Right atrium auricular region (tissue), 2 donors: ENCODE measurements at regions not wholly inside any gene's neighbourhood (a gene's known extent, or its start where the extent isn't known, plus 50 kb on each side); places are given as distances from the start of the nearest gene placed in this dataset.

Experiments used
- DNase-seq: peaks from one replicate; pipeline ENCODE4 v3.0.0-alpha.2; 2019; ENCODE audit warnings: low spot score
- H3K27ac ChIP-seq, 2 donors: fragments of 200-600 bp; sonication (generic); 1 replicate in 1 of 2; 2 replicates in 1 of 2; pipeline ENCODE4 v1.5.1; 2016 to 2019
- H3K27me3 ChIP-seq, 2 donors: fragments of 200-600 bp; sonication (generic); one replicate each; pipeline versions ENCODE4 v1.5.1 to v1.6.0; 2017 to 2019
- H3K36me3 ChIP-seq: fragments of 200-600 bp; sonication (generic); one replicate; pipeline ENCODE4 v1.5.1; 2016
- H3K4me1 ChIP-seq, 2 donors: fragments of 200-600 bp; sonication (generic); one replicate each; pipeline versions ENCODE4 v1.5.1 to v1.6.0; 2017 to 2019
- H3K4me3 ChIP-seq, 2 donors: fragments of 200-600 bp; sonication (generic); 1 replicate in 1 of 2; 2 replicates in 1 of 2; pipeline ENCODE4 v1.5.1; 2017 to 2019; ENCODE audit warnings: mild to moderate bottlenecking in 1 of 2, moderate library complexity in 1 of 2
- H3K9me3 ChIP-seq, 2 donors: fragments of 200-600 bp; sonication (generic); one replicate each; pipeline ENCODE4 v1.5.1; 2019
- CTCF ChIP-seq, 2 donors: fragments of 200-600 bp; sonication (generic); IDR thresholded peaks; one replicate each; pipeline ENCODE4 v1.5.1; 2019; ENCODE audit warnings: antibody characterized with exemption in 2 of 2

- Histone ChIP-seq H3K4me1 (no peaks in the 10 kb centered on the region), H3K9me3 (peaks cover 0 to 10% of the 10 kb centered on the region in 2 donors), H3K27ac (no peak overlapping the region), H3K4me3 (no peak overlapping the region), H3K36me3 (no peaks in the 10 kb centered on the region), H3K27me3 (no peaks in the 10 kb centered on the region)
- no peak for TF ChIP-seq CTCF (IDR thresholded peaks at IDR 0.05)
- DNase-seq, result no peak
Observed at GRCh38 chr4:4784379-4784778, 75.1 kb upstream of the MSX1 start.

GRCh38 chr4:4783847-4784246, 75.6 kb upstream of the MSX1 start:
- TF ChIP-seq CTCF (IDR thresholded peaks at IDR 0.05), result no peak
- peaks cover 0 to 7% of the 10 kb centered on the region in 2 donors for H3K9me3 ChIP-seq
- no peak overlapping the region for H3K4me3 ChIP-seq
- H3K27me3 ChIP-seq, result no peaks in the 10 kb centered on the region
- H3K36me3 ChIP-seq, result no peaks in the 10 kb centered on the region
- DNase-seq, result no peak
- no peak overlapping the region for H3K27ac ChIP-seq
- no peaks in the 10 kb centered on the region for H3K4me1 ChIP-seq

- Histone ChIP-seq H3K9me3 (no peaks in the 10 kb centered on the region), H3K36me3 (no peaks in the 10 kb centered on the region), H3K27ac (no peak overlapping the region), H3K4me3 (no peak overlapping the region), H3K27me3 (no peaks in the 10 kb centered on the region), H3K4me1 (no peaks in the 10 kb centered on the region)
- no peak for TF ChIP-seq CTCF (IDR thresholded peaks at IDR 0.05)
- no peak for DNase-seq
Observed at GRCh38 chr4:4782969-4783368, 76.5 kb upstream of the MSX1 start.

- H3K9me3 ChIP-seq, result no peaks in the 10 kb centered on the region
- H3K27ac ChIP-seq, result no peak overlapping the region
- no peaks in the 10 kb centered on the region for H3K4me1 ChIP-seq
- H3K36me3 ChIP-seq, result no peaks in the 10 kb centered on the region
- no peak for DNase-seq
- H3K4me3 ChIP-seq, result no peak overlapping the region
- no peak for TF ChIP-seq CTCF (IDR thresholded peaks at IDR 0.05)
- H3K27me3 ChIP-seq, result no peaks in the 10 kb centered on the region
Observed at GRCh38 chr4:4781936-4782707, 77.3 kb upstream of the MSX1 start.

GRCh38 chr4:4780729-4781244, 78.7 kb upstream of the MSX1 start:
- Histone ChIP-seq H3K36me3 (no peaks in the 10 kb centered on the region), H3K4me3 (no peak overlapping the region), H3K27me3 (no peaks in the 10 kb centered on the region), H3K9me3 (no peaks in the 10 kb centered on the region), H3K4me1 (no peaks in the 10 kb centered on the region), H3K27ac (no peak overlapping the region)
- no peak for DNase-seq
- TF ChIP-seq CTCF (IDR thresholded peaks at IDR 0.05), result no peak

- Histone ChIP-seq H3K27me3 (no peaks in the 10 kb centered on the region), H3K27ac (no peak overlapping the region), H3K4me3 (no peak overlapping the region), H3K36me3 (no peaks in the 10 kb centered on the region), H3K4me1 (no peaks in the 10 kb centered on the region), H3K9me3 (no peaks in the 10 kb centered on the region)
- no peak for DNase-seq
- TF ChIP-seq CTCF (IDR thresholded peaks at IDR 0.05), result no peak
Observed at GRCh38 chr4:4779486-4779885, 80.0 kb upstream of the MSX1 start.
